ENCODE measurements at regions not wholly inside any gene's neighbourhood (a gene's known extent, or its start where the extent isn't known, plus 50 kb on each side); places are given as distances from the start of the nearest gene placed in this dataset.

DNA sequence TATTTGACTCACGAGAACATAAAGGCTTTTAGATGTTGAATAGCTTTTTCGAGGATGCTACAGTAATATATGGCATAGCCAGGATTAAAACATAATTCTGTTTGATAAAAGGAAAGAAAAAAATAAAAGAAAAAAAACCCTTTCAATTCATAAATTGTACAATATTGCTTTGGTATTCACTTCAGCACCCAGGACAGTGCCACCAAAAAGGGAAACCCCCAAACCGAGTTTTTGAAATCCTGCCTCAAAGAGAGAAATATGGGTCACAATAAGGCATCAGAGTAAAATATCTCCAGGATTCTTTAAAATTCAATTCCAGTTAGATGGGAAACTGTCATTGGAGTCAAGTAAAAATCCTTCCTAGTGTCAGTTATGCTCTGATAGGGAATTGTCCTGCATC lies 551.2 kb upstream of the SEL1L start:
- peaks cover 0 to 5% (median 0%) of the 10 kb centered on the region in 10 experiments; a peak in 1 of 20 replicates for H3K4me1 ChIP-seq
- H4K20me1 ChIP-seq = no peaks in the 10 kb centered on the region
- H3K4me3 ChIP-seq = no peak overlapping the region
- no peaks in the 10 kb centered on the region for H3K9me3 ChIP-seq (replicated peaks in 1 of 11)
- no peak for TF ChIP-seq Cebpa-rat (IDR thresholded peaks at IDR 0.05)
- no peaks in the 10 kb centered on the region for H3K36me3 ChIP-seq
- no peak overlapping the region for H3K9ac ChIP-seq
- no peak overlapping the region for H3K27ac ChIP-seq
- no peaks in the 10 kb centered on the region for H3K27me3 ChIP-seq
- no peak overlapping the region for H3K4me2 ChIP-seq

- no peak overlapping the region for H3K4me3 ChIP-seq
- H3K36me3 ChIP-seq = no peaks in the 10 kb centered on the region
- no peak overlapping the region for H3K27ac ChIP-seq
- no peak overlapping the region for H3K4me2 ChIP-seq
- H3K4me1 ChIP-seq = no peaks in the 10 kb centered on the region
- no peak overlapping the region for H3K9ac ChIP-seq
- H3K9me3 ChIP-seq (replicated peaks in 1 of 11) = no peaks in the 10 kb centered on the region
- H4K20me1 ChIP-seq = no peaks in the 10 kb centered on the region
- no peak for TF ChIP-seq Cebpa-rat (IDR thresholded peaks at IDR 0.05)
- H3K27me3 ChIP-seq = no peaks in the 10 kb centered on the region
Observed at GRCh38 chr14:82091097-82091496, 557.4 kb upstream of the SEL1L start.

GRCh38 chr14:82094829-82095345 lies 561.2 kb upstream of the SEL1L start:
- Histone ChIP-seq H3K27me3 (no peaks in the 10 kb centered on the region), H3K36me3 (no peaks in the 10 kb centered on the region), H3K4me3 (no peak overlapping the region), H3K9me3 (replicated peaks in 1 of 11) (no peaks in the 10 kb centered on the region), H3K9ac (no peak overlapping the region), H3K27ac (no peak overlapping the region), H3K4me2 (no peak overlapping the region), H4K20me1 (no peaks in the 10 kb centered on the region), H3K4me1 (no peaks in the 10 kb centered on the region)
- TF ChIP-seq Cebpa-rat (IDR thresholded peaks at IDR 0.05) = no peak

GRCh38 chr14:82104013-82104412 lies 570.4 kb upstream of the SEL1L start:
- H3K4me3 ChIP-seq = no peak overlapping the region
- H3K9me3 ChIP-seq (replicated peaks in 1 of 11) = no peaks in the 10 kb centered on the region
- no peaks in the 10 kb centered on the region for H3K27me3 ChIP-seq
- H3K4me1 ChIP-seq = no peaks in the 10 kb centered on the region
- H4K20me1 ChIP-seq = no peaks in the 10 kb centered on the region
- no peak overlapping the region for H3K27ac ChIP-seq
- no peak overlapping the region for H3K4me2 ChIP-seq
- no peaks in the 10 kb centered on the region for H3K36me3 ChIP-seq
- no peak for TF ChIP-seq Cebpa-rat (IDR thresholded peaks at IDR 0.05)
- H3K9ac ChIP-seq = no peak overlapping the region

- H3K9me3 ChIP-seq (replicated peaks in 1 of 11) = no peaks in the 10 kb centered on the region
Observed at GRCh38 chr14:82112210-82112839, 578.7 kb upstream of the SEL1L start.

GRCh38 chr14:82113007-82113406 lies 579.4 kb upstream of the SEL1L start:
- H3K27ac ChIP-seq = no peak overlapping the region
- no peaks in the 10 kb centered on the region for H3K27me3 ChIP-seq
- no peaks in the 10 kb centered on the region for H4K20me1 ChIP-seq
- no peak overlapping the region for H3K9ac ChIP-seq
- no peak for TF ChIP-seq Cebpa-rat (IDR thresholded peaks at IDR 0.05)
- H3K4me3 ChIP-seq = no peak overlapping the region
- H3K4me1 ChIP-seq = no peaks in the 10 kb centered on the region
- H3K36me3 ChIP-seq = no peaks in the 10 kb centered on the region
- no peak overlapping the region for H3K4me2 ChIP-seq
- no peaks in the 10 kb centered on the region for H3K9me3 ChIP-seq (replicated peaks in 1 of 11)

More at GRCh38 chr14:82112210-82112839, 578.7 kb upstream of the SEL1L start:
- no peak overlapping the region for H3K4me3 ChIP-seq
- H3K9ac ChIP-seq = no peak overlapping the region
- H3K36me3 ChIP-seq = no peaks in the 10 kb centered on the region
- H3K4me2 ChIP-seq = no peak overlapping the region
- no peak overlapping the region for H3K27ac ChIP-seq
- H4K20me1 ChIP-seq = no peaks in the 10 kb centered on the region
- no peaks in the 10 kb centered on the region for H3K27me3 ChIP-seq
- no peaks in the 10 kb centered on the region for H3K4me1 ChIP-seq
- no peak for TF ChIP-seq Cebpa-rat (IDR thresholded peaks at IDR 0.05)

GRCh38 chr14:82113710-82114109 lies 580.1 kb upstream of the SEL1L start:
- Histone ChIP-seq H3K9me3 (replicated peaks in 1 of 11) (no peaks in the 10 kb centered on the region), H3K27me3 (no peaks in the 10 kb centered on the region), H3K4me3 (no peak overlapping the region), H3K27ac (no peak overlapping the region), H3K4me1 (no peaks in the 10 kb centered on the region), H4K20me1 (no peaks in the 10 kb centered on the region), H3K36me3 (no peaks in the 10 kb centered on the region), H3K9ac (no peak overlapping the region), H3K4me2 (no peak overlapping the region)
- TF ChIP-seq Cebpa-rat (IDR thresholded peaks at IDR 0.05) = no peak

GRCh38 chr14:82116721-82117120 lies 583.1 kb upstream of the SEL1L start:
- no peak overlapping the region for H3K4me3 ChIP-seq
- H3K9me3 ChIP-seq (replicated peaks in 1 of 11) = no peaks in the 10 kb centered on the region
- H3K36me3 ChIP-seq = no peaks in the 10 kb centered on the region
- H3K27me3 ChIP-seq = no peaks in the 10 kb centered on the region
- no peaks in the 10 kb centered on the region for H3K4me1 ChIP-seq
- H3K4me2 ChIP-seq = no peak overlapping the region
- H3K27ac ChIP-seq = no peak overlapping the region
- H3K9ac ChIP-seq = no peak overlapping the region
- TF ChIP-seq Cebpa-rat (IDR thresholded peaks at IDR 0.05) = no peak
- H4K20me1 ChIP-seq = no peaks in the 10 kb centered on the region

DNA sequence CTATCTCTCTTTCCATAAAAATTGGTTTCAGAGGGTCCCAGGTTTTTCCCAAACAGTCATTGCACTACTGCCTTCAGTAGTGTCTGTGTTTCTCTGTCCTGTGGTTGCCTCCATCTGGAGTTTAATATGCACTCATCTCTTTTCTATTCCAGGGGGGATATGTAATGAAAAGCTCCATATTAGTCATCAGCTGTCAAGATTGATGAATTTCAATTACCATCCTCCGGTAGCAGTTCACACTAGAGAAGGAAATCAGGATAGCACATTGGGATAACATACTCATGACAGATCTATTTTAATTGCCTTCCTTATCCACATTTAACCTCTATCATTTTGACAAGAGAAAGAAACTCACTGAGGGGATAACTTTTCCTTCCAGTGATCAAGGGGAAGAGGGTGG lies 589.0 kb upstream of the SEL1L start:
- no peaks in the 10 kb centered on the region for H3K27me3 ChIP-seq
- H3K9ac ChIP-seq = no peak overlapping the region
- no peak for TF ChIP-seq Cebpa-rat (IDR thresholded peaks at IDR 0.05)
- H3K27ac ChIP-seq = no peak overlapping the region
- H3K4me1 ChIP-seq = no peaks in the 10 kb centered on the region
- H3K4me3 ChIP-seq = no peak overlapping the region
- H4K20me1 ChIP-seq = no peaks in the 10 kb centered on the region
- H3K36me3 ChIP-seq = no peaks in the 10 kb centered on the region
- H3K4me2 ChIP-seq = no peak overlapping the region
- no peaks in the 10 kb centered on the region for H3K9me3 ChIP-seq (replicated peaks in 1 of 11)

DNA sequence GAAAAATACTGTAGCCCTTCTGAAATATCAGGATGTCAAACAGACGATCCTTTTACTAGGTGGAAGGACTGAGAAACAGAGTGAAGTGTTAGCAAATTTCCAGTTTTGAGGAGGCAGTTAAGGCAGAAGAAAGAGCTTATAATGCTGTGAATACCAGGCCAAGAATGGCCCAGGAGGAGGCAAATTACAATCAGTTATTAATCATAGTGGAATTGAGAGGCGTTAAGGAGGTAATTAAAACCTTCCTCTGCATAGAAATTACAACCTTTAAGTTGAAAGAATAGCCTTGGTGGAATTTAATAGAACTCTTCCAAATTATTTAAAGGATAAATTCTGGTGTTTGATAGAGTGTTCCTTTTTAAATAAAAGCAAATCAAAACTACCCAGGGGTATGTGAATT lies 590.9 kb upstream of the SEL1L start:
- Histone ChIP-seq H3K4me2 (no peak overlapping the region), H3K36me3 (no peaks in the 10 kb centered on the region), H3K27me3 (no peaks in the 10 kb centered on the region), H3K9ac (no peak overlapping the region), H3K9me3 (replicated peaks in 1 of 11) (no peaks in the 10 kb centered on the region), H4K20me1 (no peaks in the 10 kb centered on the region), H3K4me3 (no peak overlapping the region), H3K27ac (no peak overlapping the region), H3K4me1 (no peaks in the 10 kb centered on the region)
- TF ChIP-seq Cebpa-rat (IDR thresholded peaks at IDR 0.05) = no peak

Measured in BLaER1 treated with 17β-estradiol and CSF1 and Interleukin-3, amounts not matched to agents 10 nM and 100 nM (cell line).